Caco-2 (cell line): ENCODE measurements at regions not wholly inside any gene's neighbourhood (a gene's known extent, or its start where the extent isn't known, plus 50 kb on each side); places are given as distances from the start of the nearest gene placed in this dataset.
"Not testable (repeated sequence)": the region's sequence is repeated elsewhere in the genome, so short reads cannot be mapped to it uniquely, and the experiment has no call there.

Source experiments
- BruUV-seq: library from RNA; stranded (reverse); fragments of 400-500 nt; replicated peaks from 2 replicates; lab custom pipeline; 2021; lab: Mats Ljungman, UMichigan
- CTCF ChIA-PET: fragments of 300-600 bp; sonication (Branson Sonifier 250); formaldehyde crosslinking; loops from one replicate; lab custom pipeline; 2022; ENCODE audit warnings: antibody characterized with exemption; lab: Charles Lee
- POLR2A ChIA-PET: fragments of 300-600 bp; sonication (Branson Sonifier 250); formaldehyde crosslinking; loops from one replicate; lab custom pipeline; 2022; ENCODE audit warnings: antibody characterized with exemption; lab: Charles Lee
- DNase-seq, 2 experiments: peaks; one replicate each; pipeline versions ENCODE4 v3.0.0 to v3.0.0-alpha.2; 2020 to 2022
- H3K27me3 ChIP-seq: replicated peaks from 2 replicates; pipeline ENCODE4 v1.6.0; 2011; ENCODE audit warnings: low read length; ENCODE audit not compliant: control insufficient read depth, insufficient read depth
- H3K36me3 ChIP-seq: 2 replicates; pipeline ENCODE4 v1.5.1; 2011; ENCODE audit warnings: low read length; ENCODE audit not compliant: control insufficient read depth, insufficient read depth
- H3K4me1 ChIP-seq: fragments of 250-450 bp; sonication (Bioruptor Pico); 2 replicates; pipeline ENCODE4 v1.5.1; 2020; ENCODE audit warnings: mild to moderate bottlenecking
- H3K4me3 ChIP-seq: 2 replicates; pipeline ENCODE4 v1.5.1; 2011; ENCODE audit warnings: low read depth, mild to moderate bottlenecking, control low read depth, low read length
- H3K9me3 ChIP-seq: fragments of 250-450 bp; sonication (Bioruptor Pico); 2 replicates; pipeline ENCODE4 v1.5.1; 2020; ENCODE audit warnings: mild to moderate bottlenecking, moderate library complexity
- H3K27ac Mint-ChIP-seq: one replicate; pipeline ENCODE4 v1.8.0; 2022; ENCODE audit warnings: mixed read lengths; ENCODE audit not compliant: unreplicated experiment
- H3K27me3 Mint-ChIP-seq: one replicate; pipeline ENCODE4 v1.8.0; 2022; ENCODE audit warnings: mixed read lengths; ENCODE audit not compliant: insufficient read depth, unreplicated experiment
- H3K36me3 Mint-ChIP-seq: one replicate; pipeline ENCODE4 v1.8.0; 2022; ENCODE audit warnings: mild to moderate bottlenecking, mixed read lengths; ENCODE audit not compliant: insufficient read depth, unreplicated experiment
- H3K4me1 Mint-ChIP-seq: one replicate; pipeline ENCODE4 v1.8.0; 2022; ENCODE audit warnings: low read depth, mixed read lengths; ENCODE audit not compliant: unreplicated experiment
- H3K4me3 Mint-ChIP-seq: one replicate; pipeline ENCODE4 v1.8.0; 2022; ENCODE audit warnings: mild to moderate bottlenecking, moderate library complexity, mixed read lengths; ENCODE audit not compliant: unreplicated experiment
- H3K9me3 Mint-ChIP-seq: one replicate; pipeline ENCODE4 v1.8.0; 2022; ENCODE audit warnings: mixed read lengths; ENCODE audit not compliant: unreplicated experiment
- intact Hi-C: fragments of 100-400 bp; cut with micrococcal nuclease; formaldehyde crosslinking; loops from one replicate; pipeline ENCODE4 v1.10.0; 2022; ENCODE audit not compliant: unreplicated experiment
- TF ChIP-seq, protein P1 (sequence below), 2 experiments: fragments of 200-600 bp in 1 of 2; IDR thresholded peaks; 1 replicate in 1 of 2; 2 replicates in 1 of 2; pipeline versions ENCODE4 v1.5.1 to v1.8.0; 2011 to 2022; ENCODE audit warnings: antibody characterized with exemption in 1 of 2, control low read depth in 1 of 2, inconsistent platforms in 1 of 2, low read depth in 1 of 2, low read length in 1 of 2, mild to moderate bottlenecking in 1 of 2, moderate library complexity in 1 of 2; ENCODE audit not compliant: insufficient read depth in 1 of 2, severe bottlenecking in 1 of 2, unreplicated experiment in 1 of 2

DNA sequence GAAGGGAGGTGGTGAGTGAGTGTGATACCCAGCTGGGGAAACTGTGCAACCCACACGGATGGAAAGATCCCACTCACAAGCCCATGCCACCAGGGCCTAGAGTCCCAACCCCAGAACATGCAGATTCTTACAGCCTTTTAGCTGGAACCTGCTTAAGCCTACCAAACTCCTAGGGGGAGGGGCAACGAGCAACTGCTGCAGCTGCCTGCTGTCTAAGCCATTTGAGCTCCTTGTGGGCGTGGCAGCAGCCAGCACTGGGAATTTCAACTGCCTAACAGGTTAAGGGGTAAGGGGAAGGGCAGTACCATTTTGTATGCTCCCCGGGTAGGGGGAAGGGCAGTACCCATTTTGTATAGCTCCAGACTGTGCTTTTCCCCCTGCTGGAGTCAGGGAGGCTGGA, 673.2 kb upstream of the BCHE start:
- H3K4me3 ChIP-seq, result no peak overlapping the region
- peak in 1 of 2 experiments; percentile 10 for DNase-seq
- TF ChIP-seq, protein P1, sequence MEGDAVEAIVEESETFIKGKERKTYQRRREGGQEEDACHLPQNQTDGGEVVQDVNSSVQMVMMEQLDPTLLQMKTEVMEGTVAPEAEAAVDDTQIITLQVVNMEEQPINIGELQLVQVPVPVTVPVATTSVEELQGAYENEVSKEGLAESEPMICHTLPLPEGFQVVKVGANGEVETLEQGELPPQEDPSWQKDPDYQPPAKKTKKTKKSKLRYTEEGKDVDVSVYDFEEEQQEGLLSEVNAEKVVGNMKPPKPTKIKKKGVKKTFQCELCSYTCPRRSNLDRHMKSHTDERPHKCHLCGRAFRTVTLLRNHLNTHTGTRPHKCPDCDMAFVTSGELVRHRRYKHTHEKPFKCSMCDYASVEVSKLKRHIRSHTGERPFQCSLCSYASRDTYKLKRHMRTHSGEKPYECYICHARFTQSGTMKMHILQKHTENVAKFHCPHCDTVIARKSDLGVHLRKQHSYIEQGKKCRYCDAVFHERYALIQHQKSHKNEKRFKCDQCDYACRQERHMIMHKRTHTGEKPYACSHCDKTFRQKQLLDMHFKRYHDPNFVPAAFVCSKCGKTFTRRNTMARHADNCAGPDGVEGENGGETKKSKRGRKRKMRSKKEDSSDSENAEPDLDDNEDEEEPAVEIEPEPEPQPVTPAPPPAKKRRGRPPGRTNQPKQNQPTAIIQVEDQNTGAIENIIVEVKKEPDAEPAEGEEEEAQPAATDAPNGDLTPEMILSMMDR (IDR thresholded peaks at IDR 0.05; ENCODE audit: insufficient read depth in 1 of 2, low read depth in 1 of 2, low read length in 1 of 2, severe bottlenecking in 1 of 2, unreplicated experiment in 1 of 2), result no peak
- Mint-ChIP-seq H3K27ac (no peak overlapping the region), H3K4me3 (no peak overlapping the region), H3K9me3 (peaks cover 27% of the 10 kb centered on the region), H3K27me3 (no peaks in the 10 kb centered on the region), H3K36me3 (no peaks in the 10 kb centered on the region), H3K4me1 (peaks cover 10% of the 10 kb centered on the region)
- no peaks in the 10 kb centered on the region for H3K36me3 ChIP-seq
- no peaks in the 10 kb centered on the region for H3K27me3 ChIP-seq
- ChIA-PET CTCF (no interaction called here), POLR2A (no interaction called here)
- BruUV-seq, result no TSS peak
- no peaks in the 10 kb centered on the region for H3K4me1 ChIP-seq
- H3K9me3 ChIP-seq, result no peaks in the 10 kb centered on the region
- intact Hi-C loops, result no loop called here

DNA sequence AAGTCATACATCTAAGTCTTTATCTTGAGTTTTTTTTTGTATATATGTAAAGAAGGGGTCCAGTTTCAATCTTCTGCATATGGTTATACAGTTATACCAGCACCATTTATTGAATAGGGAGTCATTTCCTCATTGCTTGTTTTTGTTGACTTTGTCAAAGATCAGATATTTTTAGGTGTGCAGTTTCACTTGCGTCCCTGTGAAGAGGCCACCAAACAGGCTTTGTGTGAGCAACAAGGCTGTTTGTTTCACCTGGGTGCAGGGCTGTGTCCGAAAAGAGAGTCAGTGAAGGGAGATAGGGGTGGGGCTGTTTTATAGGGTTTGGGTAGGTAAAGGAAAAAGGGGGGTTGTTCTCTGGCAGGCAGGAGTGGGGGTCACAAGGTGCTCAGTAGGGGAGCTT, 663.2 kb upstream of the BCHE start:
- H3K36me3 ChIP-seq, H3K36me3 Mint-ChIP-seq, BruUV-seq, H3K4me3 Mint-ChIP-seq, H3K27ac Mint-ChIP-seq, H3K4me3 ChIP-seq, H3K27me3 Mint-ChIP-seq, H3K4me1 Mint-ChIP-seq, H3K4me1 ChIP-seq, DNase-seq, CTCF ChIA-PET, POLR2A ChIA-PET, H3K27me3 ChIP-seq, intact Hi-C loops, H3K9me3 ChIP-seq: not testable (repeated sequence)
- peaks cover 41% of the 10 kb centered on the region for H3K9me3 Mint-ChIP-seq

DNA sequence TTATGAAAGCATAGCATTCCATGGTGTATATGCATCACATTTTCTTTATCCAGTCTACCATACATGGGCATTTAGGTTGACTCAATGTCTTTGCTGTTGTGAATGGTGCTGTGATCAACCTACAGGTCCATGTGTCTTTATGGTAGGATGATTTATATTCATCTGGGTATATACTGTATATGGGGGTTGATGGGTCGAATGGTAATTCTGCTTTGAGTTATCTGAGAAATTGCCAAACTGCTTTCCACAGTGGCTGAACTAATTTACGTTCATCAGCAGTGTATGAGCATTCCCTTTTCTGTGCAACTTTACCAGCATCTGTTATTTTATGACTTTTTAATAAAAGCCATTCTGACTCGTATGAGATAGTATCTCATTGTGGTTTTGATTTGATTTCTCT, 662.4 kb upstream of the BCHE start:
- no peak overlapping the region for H3K4me3 ChIP-seq
- CTCF ChIA-PET, result no interaction called here

More for the DNA sequence above, 662.4 kb upstream of the BCHE start:
- intact Hi-C loops, result no loop called here
- Mint-ChIP-seq H3K4me1 (no peaks in the 10 kb centered on the region), H3K36me3 (no peaks in the 10 kb centered on the region), H3K27ac (no peak overlapping the region), H3K4me3 (no peak overlapping the region), H3K27me3 (no peaks in the 10 kb centered on the region), H3K9me3 (peaks cover 33% of the 10 kb centered on the region)
- BruUV-seq, result no TSS peak
- H3K4me1 ChIP-seq, result no peaks in the 10 kb centered on the region
- H3K27me3 ChIP-seq, result no peaks in the 10 kb centered on the region
- H3K36me3 ChIP-seq, result no peaks in the 10 kb centered on the region
- POLR2A ChIA-PET, result no interaction called here
- H3K9me3 ChIP-seq, result no peaks in the 10 kb centered on the region
- DNase-seq, result no peak
- TF ChIP-seq, protein P1 (IDR thresholded peaks at IDR 0.05; ENCODE audit: insufficient read depth in 1 of 2, low read depth in 1 of 2, low read length in 1 of 2, severe bottlenecking in 1 of 2, unreplicated experiment in 1 of 2), result no peak
